ENCODE measurements at regions not wholly inside any gene's neighbourhood (a gene's known extent, or its start where the extent isn't known, plus 50 kb on each side); places are given as distances from the start of the nearest gene placed in this dataset.

DNA sequence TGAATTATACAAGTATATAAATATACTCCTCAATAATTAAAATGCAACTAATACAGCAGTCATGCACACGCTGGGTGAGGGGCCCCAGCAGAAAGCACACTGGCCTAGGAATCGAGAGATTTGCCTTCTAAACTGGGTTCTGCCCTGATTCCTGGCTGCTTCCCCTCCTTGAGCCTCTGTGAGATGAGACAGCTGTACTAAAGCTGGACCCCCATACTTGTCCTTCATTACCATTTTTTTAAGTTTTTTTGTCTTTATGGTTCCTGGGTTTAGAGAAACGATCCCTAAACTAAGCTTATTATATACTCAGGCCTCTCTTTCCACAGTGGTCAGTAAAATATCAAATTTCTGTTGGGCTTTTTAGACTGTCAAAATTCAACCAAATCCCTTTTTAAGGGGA, 195.1 kb upstream of the DYNLRB2 start:
- TF ChIP-seq, protein P1, sequence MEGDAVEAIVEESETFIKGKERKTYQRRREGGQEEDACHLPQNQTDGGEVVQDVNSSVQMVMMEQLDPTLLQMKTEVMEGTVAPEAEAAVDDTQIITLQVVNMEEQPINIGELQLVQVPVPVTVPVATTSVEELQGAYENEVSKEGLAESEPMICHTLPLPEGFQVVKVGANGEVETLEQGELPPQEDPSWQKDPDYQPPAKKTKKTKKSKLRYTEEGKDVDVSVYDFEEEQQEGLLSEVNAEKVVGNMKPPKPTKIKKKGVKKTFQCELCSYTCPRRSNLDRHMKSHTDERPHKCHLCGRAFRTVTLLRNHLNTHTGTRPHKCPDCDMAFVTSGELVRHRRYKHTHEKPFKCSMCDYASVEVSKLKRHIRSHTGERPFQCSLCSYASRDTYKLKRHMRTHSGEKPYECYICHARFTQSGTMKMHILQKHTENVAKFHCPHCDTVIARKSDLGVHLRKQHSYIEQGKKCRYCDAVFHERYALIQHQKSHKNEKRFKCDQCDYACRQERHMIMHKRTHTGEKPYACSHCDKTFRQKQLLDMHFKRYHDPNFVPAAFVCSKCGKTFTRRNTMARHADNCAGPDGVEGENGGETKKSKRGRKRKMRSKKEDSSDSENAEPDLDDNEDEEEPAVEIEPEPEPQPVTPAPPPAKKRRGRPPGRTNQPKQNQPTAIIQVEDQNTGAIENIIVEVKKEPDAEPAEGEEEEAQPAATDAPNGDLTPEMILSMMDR (IDR thresholded peaks at IDR 0.05), result no peak
- TF ChIP-seq EZH2 (IDR thresholded peaks at IDR 0.05; ENCODE audit: borderline replicate concordance, insufficient read depth, low read depth, low read length, poor library complexity, severe bottlenecking), result no peak
